Ovary (tissue), 7 donors: ENCODE measurements at regions not wholly inside any gene's neighbourhood (a gene's known extent, or its start where the extent isn't known, plus 50 kb on each side); places are given as distances from the start of the nearest gene placed in this dataset.

ENCODE experiments used
- DNase-seq, 5 donors: peaks; one replicate each; pipeline ENCODE4 v3.0.0-alpha.2; 2019 to 2020
- H3K27ac ChIP-seq, 2 donors: fragments of 200-600 bp; one replicate each; pipeline versions ENCODE4 v1.5.1 to v1.8.0; 2019 to 2022
- H3K27me3 ChIP-seq: fragments of 200-600 bp; one replicate; pipeline ENCODE4 v1.8.0; 2022
- H3K36me3 ChIP-seq: fragments of 200-600 bp; sonication (generic); one replicate; pipeline ENCODE4 v1.5.1; 2019
- H3K4me1 ChIP-seq: one replicate; pipeline ENCODE4 v1.8.1; 2013; ENCODE audit warnings: mild to moderate bottlenecking, moderate library complexity; ENCODE audit not compliant: insufficient read depth
- H3K4me3 ChIP-seq: fragments of 200-600 bp; sonication (generic); one replicate; pipeline ENCODE4 v1.5.1; 2017
- H3K9me3 ChIP-seq, 2 donors: fragments of 200-600 bp in 1 of 2; sonication (generic) in 1 of 2; one replicate each; pipeline versions ENCODE4 v1.5.1 to v1.8.1; 2013 to 2019; ENCODE audit warnings: mild to moderate bottlenecking in 1 of 2, moderate library complexity in 1 of 2
- CTCF ChIP-seq, 3 donors: fragments of 450-650 bp in 2 of 3; fragments of 200-600 bp in 1 of 3; IDR thresholded peaks; one replicate each; pipeline versions ENCODE4 v1.5.1 to v1.8.0; 2016 to 2022; ENCODE audit warnings: antibody characterized with exemption in 3 of 3, mild to moderate bottlenecking in 1 of 3
- EP300 ChIP-seq: sonication (generic); formaldehyde crosslinking; IDR thresholded peaks from one replicate; pipeline ENCODE4 v1.6.1; 2017; ENCODE audit warnings: antibody characterized with exemption
- POLR2A ChIP-seq: fragments of 450-650 bp; IDR thresholded peaks from one replicate; pipeline ENCODE4 v1.6.1; 2017; ENCODE audit warnings: antibody characterized with exemption, mild to moderate bottlenecking, moderate library complexity
- WGBS, 3 donors: extraction: QIAGEN DNeasy Blood & Tissue Kit in 1 of 3; methylation state at CpG; one replicate each; pipeline versions ENCODE4 v1.1.5 to v1.1.7; 2013 to 2017; 5-methylcytosine and 5-hydroxymethylcytosine counted together
- intact Hi-C, 4 donors: fragments of 100-400 bp; cut with DNase I; formaldehyde crosslinking; loops; one replicate each; pipeline versions ENCODE4 v1.11.0 to v1.15.1; 2022 to 2023
- donor health status: DM: no; HTN: no; CAD: no; lungs with moderate emphysema.
- donor health status: DM: no; HTN: no; CAD: no.
- donor health status: Bipolar disorder and iron deficiency.
- donor health status: DM: no; HTN: no; CAD: no.
- donor health status: DM: yes; HTN: yes; CAD: no.

DNA sequence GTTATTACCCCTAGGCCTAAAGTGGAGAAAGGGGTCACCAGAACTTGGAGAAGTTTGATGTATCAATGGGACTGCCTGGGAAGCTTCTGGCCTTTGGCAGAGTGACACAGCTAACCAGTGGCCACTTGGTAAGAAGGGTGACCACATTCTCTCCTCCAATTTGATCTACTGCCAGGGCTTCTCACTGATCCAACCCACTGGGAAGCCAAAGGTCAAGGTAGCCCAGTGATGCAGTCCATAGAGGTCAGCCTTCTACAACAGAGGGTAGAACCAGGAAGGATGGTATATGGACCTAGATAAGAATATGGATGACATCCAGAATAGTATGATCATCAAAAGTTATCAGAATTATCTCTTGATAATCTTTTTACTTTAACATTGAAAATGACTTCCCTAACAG is 493.6 kb downstream of the NYAP2 start:
- Histone ChIP-seq H3K27ac (peak overlapping the region in 1 of 2 donors; percentile 23), H3K4me1 (peaks cover 4% of the 10 kb centered on the region), H3K27me3 (no peaks in the 10 kb centered on the region), H3K9me3 (no peaks in the 10 kb centered on the region), H3K4me3 (no peak overlapping the region), H3K36me3 (no peaks in the 10 kb centered on the region)
- peak in 1 of 5 donors; percentile 17 for DNase-seq
- TF ChIP-seq POLR2A: no peak
- TF ChIP-seq CTCF (IDR thresholded peaks at IDR 0.05): no peak
- no peak for TF ChIP-seq EP300
- intact Hi-C loops: loop anchor here in 2 of 4 donors (5.0 to 10.0 kb wide), 2 partner anchors 904 to 912 kb away; partner anchors contain the start of gene IRS1 (in 1 of the 2)

DNA sequence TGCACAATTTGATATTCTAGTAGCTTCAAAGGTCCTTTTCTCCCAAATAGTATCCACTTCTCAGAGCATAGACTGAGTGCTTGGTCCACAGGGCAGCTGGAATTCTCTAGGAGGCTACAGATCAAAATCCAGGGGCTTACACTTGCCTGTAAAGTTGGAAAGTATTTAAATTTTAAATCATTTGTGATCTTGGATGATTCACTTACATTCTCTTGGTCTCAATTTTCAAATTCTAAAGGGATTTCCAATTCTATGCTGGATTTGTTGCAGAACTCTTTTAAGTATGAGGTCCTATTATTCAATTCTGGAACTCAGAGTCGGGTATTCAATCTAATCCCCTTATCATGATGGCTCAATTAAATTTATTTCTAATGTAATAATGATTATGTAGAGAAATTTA is 492.3 kb downstream of the NYAP2 start:
- no peak for DNase-seq
- TF ChIP-seq EP300: no peak
- TF ChIP-seq POLR2A: no peak
- no peak for TF ChIP-seq CTCF (IDR thresholded peaks at IDR 0.05)
- no peaks in the 10 kb centered on the region for H3K36me3 ChIP-seq
- H3K4me1 ChIP-seq: peaks cover 4% of the 10 kb centered on the region
- no peaks in the 10 kb centered on the region for H3K9me3 ChIP-seq
- intact Hi-C loops: loop anchor here in 2 of 4 donors (5.0 to 10.0 kb wide), 2 partner anchors 906 to 913 kb away; partner anchors contain the start of gene IRS1 (in 1 of the 2)
- H3K27ac ChIP-seq: no peak overlapping the region
- H3K27me3 ChIP-seq: no peaks in the 10 kb centered on the region
- WGBS, 3 donors: 71 to 78% (median 77%) methylated on average over 1 of the region's 1 CpG
- H3K4me3 ChIP-seq: no peak overlapping the region

DNA sequence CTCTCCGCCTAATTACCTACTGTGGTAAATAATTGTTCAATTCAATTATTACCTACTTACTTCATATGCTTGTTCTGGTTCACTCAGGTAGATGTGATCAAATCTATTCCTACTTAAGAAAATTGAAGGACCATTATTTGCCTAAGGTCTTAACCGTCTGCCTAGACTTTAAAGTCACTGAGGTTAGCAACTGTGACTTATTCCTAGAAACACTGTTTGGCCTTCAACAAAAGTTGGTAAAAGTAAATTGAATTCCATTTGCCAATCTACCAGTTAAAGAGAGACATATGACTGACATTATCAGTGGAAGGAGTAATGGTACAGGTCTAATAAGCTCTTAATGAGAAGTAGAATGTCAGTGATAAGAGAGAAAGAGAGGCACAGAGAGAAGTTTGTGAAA is 491.5 kb downstream of the NYAP2 start:
- Histone ChIP-seq H3K27me3 (no peaks in the 10 kb centered on the region), H3K4me1 (peaks cover 2% of the 10 kb centered on the region), H3K36me3 (no peaks in the 10 kb centered on the region), H3K4me3 (no peak overlapping the region), H3K9me3 (no peaks in the 10 kb centered on the region), H3K27ac (no peak overlapping the region)
- WGBS, 3 donors: 96 to 97% (median 97%) methylated on average over 2 of the region's 2 CpGs
- TF ChIP-seq POLR2A (no peak), EP300 (no peak), CTCF (IDR thresholded peaks at IDR 0.05) (no peak)
- DNase-seq: no peak
- intact Hi-C loops: loop anchor here in 2 of 4 donors (5.0 to 10.0 kb wide), 2 partner anchors 906 to 914 kb away; partner anchors contain the start of gene IRS1 (in 1 of the 2)

GRCh38 chr2:225889452-225889851 is 489.9 kb downstream of the NYAP2 start:
- 0 to 8% (median 2%) methylated on average over 1 of the region's 1 CpG for whole genome bisulfite sequencing, 3 donors
- intact Hi-C loops: loop anchor here in 3 of 4 donors (2.0 to 10.0 kb wide), 4 partner anchors 908 to 1098 kb away; partner anchors contain the start of gene IRS1 (in 1 of the 3)

More at GRCh38 chr2:225889452-225889851, 489.9 kb downstream of the NYAP2 start:
- Histone ChIP-seq H3K4me3 (no peak overlapping the region), H3K9me3 (no peaks in the 10 kb centered on the region), H3K36me3 (no peaks in the 10 kb centered on the region), H3K4me1 (peaks cover under 1% of the 10 kb centered on the region), H3K27me3 (no peaks in the 10 kb centered on the region), H3K27ac (no peak overlapping the region)
- no peak for DNase-seq
- TF ChIP-seq CTCF (IDR thresholded peaks at IDR 0.05) (peak; percentile 50 to 87 (median 82)), POLR2A (no peak)
